Superior temporal gyrus (tissue), 1 donor: ENCODE measurements at regions not wholly inside any gene's neighbourhood (a gene's known extent, or its start where the extent isn't known, plus 50 kb on each side); places are given as distances from the start of the nearest gene placed in this dataset.
A peak's percentile ranks its signal among the peaks of the same experiment; 100 is the strongest.

Source experiments
- DNase-seq: peaks from one replicate; pipeline ENCODE4 v3.0.0-alpha.2; 2016; ENCODE audit errors: extremely low spot score

DNA sequence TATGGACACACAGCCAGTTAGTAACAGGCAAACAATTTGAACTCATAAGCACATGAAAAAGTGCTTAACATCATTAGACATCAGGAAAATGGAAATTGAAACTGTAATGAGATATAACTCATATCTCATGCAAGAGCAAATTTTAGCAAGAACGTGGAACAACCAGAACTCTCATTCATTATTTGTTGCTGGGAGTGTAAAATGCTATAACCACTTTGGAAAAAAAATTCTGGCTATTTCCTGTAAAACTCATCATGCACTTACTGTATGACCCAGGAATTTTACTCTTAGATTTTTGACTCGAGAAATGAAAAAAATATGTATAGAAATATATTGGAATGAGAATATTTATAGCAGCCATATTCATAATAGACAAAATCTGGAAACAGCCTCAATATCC, 205.7 kb upstream of the PUM3 start:
- no peak for DNase-seq

DNA sequence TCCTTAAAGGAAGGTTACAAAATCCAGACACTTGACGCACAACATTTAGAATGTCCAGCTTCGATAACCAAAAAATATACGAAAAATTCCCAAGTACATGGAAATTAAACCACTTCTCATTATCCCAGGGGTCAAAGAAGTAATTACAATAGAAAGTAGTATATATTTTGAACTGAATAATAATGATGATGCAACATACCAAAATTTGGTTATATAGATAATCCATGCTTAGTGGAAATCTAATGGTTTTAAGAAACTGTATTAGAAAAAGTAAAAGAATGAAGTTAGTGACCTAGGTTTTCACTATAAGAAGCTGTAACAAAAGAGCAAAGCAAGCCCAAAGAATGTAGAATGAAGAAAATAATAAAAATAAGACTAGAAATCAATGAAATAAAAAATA, 204.0 kb upstream of the PUM3 start:
- DNase-seq: no peak

- no peak for DNase-seq
Observed at GRCh38 chr9:3045153-3045552, 201.3 kb upstream of the PUM3 start.

GRCh38 chr9:3043369-3043768, 199.5 kb upstream of the PUM3 start:
- DNase-seq: no peak

GRCh38 chr9:3040761-3041160, 196.9 kb upstream of the PUM3 start:
- no peak for DNase-seq

DNA sequence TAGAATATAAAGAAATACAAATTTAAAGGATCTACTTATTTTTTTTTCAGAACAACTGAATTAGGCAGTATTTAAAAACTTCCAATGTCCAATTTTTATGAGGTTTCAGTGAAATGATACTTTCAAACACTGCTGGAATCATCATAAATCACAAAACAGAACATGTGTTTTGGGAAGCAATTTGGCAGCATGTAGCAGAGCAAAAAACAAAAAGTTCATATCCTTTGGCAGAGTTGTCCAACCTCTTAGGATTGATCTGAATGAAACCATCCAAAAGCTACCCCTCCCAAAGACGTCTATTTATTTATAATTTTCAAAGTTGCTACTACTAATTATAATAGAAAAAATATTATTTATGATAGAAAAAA, 192.4 kb upstream of the PUM3 start:
- DNase-seq: no peak

GRCh38 chr9:3035579-3036332, 191.9 kb upstream of the PUM3 start:
- DNase-seq: peak; percentile 38

- no peak for DNase-seq
Observed at GRCh38 chr9:3032898-3033297, 189.0 kb upstream of the PUM3 start.

- DNase-seq: no peak
Observed at GRCh38 chr9:3028535-3028934, 184.6 kb upstream of the PUM3 start.

DNA sequence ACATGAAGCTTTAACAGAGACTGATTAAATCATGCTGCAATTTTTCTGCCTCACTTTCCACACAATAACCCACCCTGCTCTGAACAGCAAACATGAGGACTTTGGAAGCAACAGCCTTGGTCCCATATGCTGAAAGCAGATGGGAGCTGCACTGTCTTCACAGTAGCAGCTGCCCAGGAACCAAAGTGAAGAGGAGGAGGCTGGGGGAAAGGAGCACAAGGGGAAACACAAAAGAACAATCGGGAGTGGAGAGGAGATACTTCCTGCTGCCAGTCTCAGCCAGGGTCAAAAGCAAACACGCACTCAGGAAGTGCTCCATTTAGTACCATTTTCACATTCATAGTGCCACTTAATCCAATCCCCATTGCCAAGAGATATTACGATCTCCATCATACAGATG, 183.3 kb upstream of the PUM3 start:
- DNase-seq: no peak

- no peak for DNase-seq
Observed at GRCh38 chr9:3023449-3023848, 179.6 kb upstream of the PUM3 start.

DNA sequence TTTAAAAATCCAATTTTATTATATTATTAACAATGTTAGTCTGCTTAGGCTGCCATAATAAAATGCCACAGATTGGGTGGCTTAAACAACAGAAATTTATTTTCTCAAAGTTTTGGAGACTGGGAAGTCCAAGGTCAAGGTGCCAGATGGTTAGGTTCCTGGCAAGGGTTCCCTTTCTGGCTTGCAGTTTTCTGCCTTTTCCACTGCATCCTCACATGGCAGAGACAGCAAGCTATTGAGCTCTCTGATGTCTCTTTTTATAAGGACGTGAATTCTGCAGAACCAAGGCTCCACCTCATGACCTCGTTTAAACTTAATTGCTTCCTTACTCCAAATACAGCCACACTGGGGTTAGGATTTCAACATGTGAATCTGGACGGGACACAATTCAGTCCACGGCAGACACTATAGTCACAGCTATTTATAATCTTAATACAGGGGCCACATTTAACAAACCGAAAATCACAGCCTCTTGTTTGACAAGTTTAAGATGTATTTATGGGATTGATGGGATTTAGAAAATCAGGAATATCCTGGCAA, 174.9 kb upstream of the PUM3 start:
- no peak for DNase-seq

DNA sequence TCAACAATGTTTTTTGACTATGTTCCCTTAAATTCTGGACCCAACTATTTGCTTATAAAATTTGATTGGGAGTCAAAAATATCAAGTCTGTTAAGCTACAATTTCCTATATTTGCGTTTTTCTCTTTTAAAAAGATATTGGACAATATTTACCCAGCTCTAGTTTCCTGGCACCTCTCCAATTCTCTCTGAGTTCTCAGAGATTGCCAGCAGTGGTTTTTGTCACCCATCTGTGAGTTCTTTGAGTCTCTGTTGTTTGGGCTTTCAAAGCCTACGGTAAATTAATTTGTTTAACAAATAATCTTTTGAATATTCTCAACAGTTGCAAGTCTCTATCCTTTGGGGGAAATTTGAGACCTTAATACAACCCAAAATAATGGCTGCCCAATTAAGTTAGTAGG, 174.2 kb upstream of the PUM3 start:
- DNase-seq: no peak

- DNase-seq: no peak
Observed at GRCh38 chr9:3014178-3014577, 170.3 kb upstream of the PUM3 start.

- no peak for DNase-seq
Observed at GRCh38 chr9:3012842-3013241, 168.9 kb upstream of the PUM3 start.

GRCh38 chr9:3012245-3012644, 168.3 kb upstream of the PUM3 start:
- no peak for DNase-seq

- DNase-seq: no peak
Observed at GRCh38 chr9:3008091-3008490, 164.2 kb upstream of the PUM3 start.

DNA sequence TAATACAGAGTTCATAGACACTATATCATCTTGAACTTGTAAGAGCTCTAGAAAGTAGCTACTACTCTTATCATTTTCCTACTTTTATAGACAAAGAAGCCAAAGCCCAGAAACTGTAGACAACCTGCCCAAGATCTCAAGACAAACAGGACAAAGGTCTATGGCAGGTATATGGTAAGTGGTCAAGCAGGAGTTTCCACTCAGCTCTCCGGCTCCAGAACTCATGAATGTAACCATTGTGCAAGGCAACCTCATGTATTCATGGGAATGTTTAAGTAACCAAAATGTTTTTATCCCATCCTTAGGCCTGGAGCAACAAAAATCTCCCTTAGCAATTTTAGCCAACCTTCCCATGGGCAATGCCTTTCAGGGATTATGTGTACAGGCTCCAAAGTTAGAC, 163.4 kb upstream of the PUM3 start:
- no peak for DNase-seq

GRCh38 chr9:3006851-3007250, 163.0 kb upstream of the PUM3 start:
- DNase-seq: no peak

DNA sequence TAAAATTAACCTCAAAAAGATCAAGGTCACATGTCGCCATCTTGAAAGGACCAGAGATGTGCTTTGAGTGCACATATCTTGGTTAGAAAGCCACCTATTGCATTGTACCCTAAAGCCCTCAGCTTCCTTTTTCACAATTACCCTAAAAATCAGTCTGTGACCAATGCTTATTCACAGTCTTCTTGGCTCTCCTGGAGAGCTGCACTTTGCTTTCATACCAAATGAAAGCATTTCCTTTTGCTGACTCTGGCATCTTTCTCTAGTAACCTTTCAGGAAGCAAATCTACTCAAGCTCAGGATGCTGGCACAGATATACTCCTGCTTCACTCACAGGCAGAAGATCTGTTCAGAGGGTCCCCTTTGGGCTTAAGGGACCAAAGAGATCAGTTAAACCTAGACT, 160.7 kb upstream of the PUM3 start:
- no peak for DNase-seq

DNA sequence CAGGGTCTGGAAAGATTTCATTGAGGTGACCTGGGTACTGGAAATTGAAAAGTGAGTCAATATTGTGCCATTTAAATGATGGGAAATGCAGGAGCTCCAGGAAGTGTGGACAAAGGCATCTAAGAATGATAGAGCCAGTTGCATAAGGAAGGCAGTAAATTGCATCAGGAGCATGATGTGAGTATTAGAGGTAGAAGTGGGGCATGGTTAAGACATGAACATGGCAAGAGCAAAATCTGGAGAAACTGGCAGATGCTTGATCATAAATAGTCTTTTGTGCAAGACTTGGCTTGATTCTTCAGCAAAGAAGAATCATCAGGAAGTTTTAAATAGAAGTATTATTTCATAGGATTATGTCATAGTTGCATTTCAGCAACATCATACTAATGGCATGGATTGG, 157.4 kb upstream of the PUM3 start:
- no peak for DNase-seq

DNA sequence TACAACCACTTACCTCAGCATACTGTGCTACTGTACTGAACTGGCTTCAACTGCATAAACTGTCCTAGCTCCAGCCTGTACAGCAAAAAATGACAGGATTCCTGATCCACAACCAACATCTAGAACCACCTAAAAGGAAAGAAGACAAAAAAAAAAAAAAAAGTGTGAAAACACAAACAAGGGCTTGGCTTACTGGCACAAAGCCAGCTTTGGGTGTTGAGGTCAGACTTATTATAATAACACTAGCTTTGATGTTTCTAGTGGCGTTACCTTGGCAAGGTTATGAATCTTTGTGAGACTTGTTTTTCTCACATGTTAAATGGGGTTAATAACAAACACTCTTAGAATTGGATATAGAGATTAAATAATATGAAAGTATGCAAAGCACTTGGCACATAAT, 148.5 kb upstream of the PUM3 start:
- no peak for DNase-seq

GRCh38 chr9:2991292-2991691, 147.4 kb upstream of the PUM3 start:
- DNase-seq: no peak

GRCh38 chr9:2987679-2988078, 143.8 kb upstream of the PUM3 start:
- no peak for DNase-seq
